A549 (cell line): ENCODE measurements at regions not wholly inside any gene's neighbourhood (a gene's known extent, or its start where the extent isn't known, plus 50 kb on each side); places are given as distances from the start of the nearest gene placed in this dataset.

Experiments used
- ATAC-seq, 2 experiments: fragments of 200-7000 bp in 1 of 2; fragments of >200 bp in 1 of 2; cut with Nextera tagmentation in 1 of 2; cut with Tn5 transposase in 1 of 2; 3 replicates each; pipeline versions ENCODE4 v1.8.0 to v1.9.1; 2018 to 2020; ENCODE audit warnings: mild to moderate bottlenecking in 1 of 2, moderate library complexity in 1 of 2
- CTCF ChIA-PET: fragments of 300-600 bp; sonication (Branson Sonifier 250); formaldehyde crosslinking; extraction: SDS; loops from one replicate; lab custom pipeline; 2021; ENCODE audit warnings: antibody characterized with exemption, inconsistent platforms; lab: Yijun Ruan, JAX
- POLR2A ChIA-PET: fragments of 350-600 bp; formaldehyde crosslinking; extraction: SDS; loops from one replicate; lab custom pipeline; 2021; ENCODE audit warnings: antibody characterized with exemption, inconsistent platforms; lab: Yijun Ruan, JAX
- DNase-seq, 2 experiments: peaks; one replicate each; pipeline versions ENCODE4 v3.0.0 to v3.0.0-alpha.2; 2011 to 2016; ENCODE audit warnings: low read depth in 1 of 2, low spot score in 1 of 2
- FAIRE-seq: peaks from 2 replicates; lab custom pipeline; 2011; peaks lifted over from hg19 to GRCh38; lab: Jason Lieb, UNC
- H3K27ac ChIP-seq, 2 experiments: fragments of >200 bp; sonication (Bioruptor Twin); formaldehyde crosslinking; 3 replicates each; pipeline ENCODE4 v1.5.1; 2016 to 2017
- H3K4me1 ChIP-seq: fragments of >200 bp; sonication (Bioruptor Twin); formaldehyde crosslinking; 3 replicates; pipeline ENCODE4 v1.6.1; 2016
- H3K4me2 ChIP-seq: fragments of >200 bp; sonication (Bioruptor Twin); formaldehyde crosslinking; 3 replicates; pipeline ENCODE4 v1.6.1; 2016
- H3K4me3 ChIP-seq: fragments of >200 bp; sonication (Bioruptor Twin); formaldehyde crosslinking; 3 replicates; pipeline ENCODE4 v1.5.1; 2016
- H3K9me3 ChIP-seq: fragments of >200 bp; sonication (Bioruptor Twin); formaldehyde crosslinking; 3 replicates; pipeline ENCODE4 v1.6.1; 2016
- CEBPB ChIP-seq, 2 experiments: fragments of >200 bp in 1 of 2; sonication (Bioruptor Twin) in 1 of 2; formaldehyde crosslinking in 1 of 2; IDR thresholded peaks; 2 replicates each; pipeline ENCODE4 v1.6.1; 2012 to 2016
- ELK1 ChIP-seq: fragments of 150-350 bp; IDR thresholded peaks from 2 replicates; pipeline ENCODE4 v1.6.1; 2014; ENCODE audit warnings: low read depth, mild to moderate bottlenecking, low read length
- EP300 ChIP-seq, 2 experiments: fragments of >200 bp; sonication (Bioruptor Twin); formaldehyde crosslinking; IDR thresholded peaks; 2 replicates in 1 of 2; 3 replicates in 1 of 2; pipeline ENCODE4 v1.6.1; 2016 to 2017
- ESRRA ChIP-seq: fragments of 150-350 bp; IDR thresholded peaks from 2 replicates; pipeline ENCODE4 v1.6.1; 2014; ENCODE audit warnings: mild to moderate bottlenecking, low read length, borderline replicate concordance
- FOXS1 ChIP-seq: fragments of 250-450 bp; sonication (Bioruptor Pico); IDR thresholded peaks from 2 replicates; pipeline ENCODE4 v1.5.0; 2020; ENCODE audit warnings: mild to moderate bottlenecking, moderate library complexity
- HOXB5 ChIP-seq: fragments of 250-450 bp; sonication (Bioruptor Pico); IDR thresholded peaks from 2 replicates; pipeline ENCODE4 v1.5.0; 2020; ENCODE audit warnings: mild to moderate bottlenecking, moderate library complexity
- MAX ChIP-seq: IDR thresholded peaks from 2 replicates; pipeline ENCODE4 v1.6.1; 2012
- MAZ ChIP-seq: fragments of 150-350 bp; IDR thresholded peaks from 2 replicates; pipeline ENCODE4 v1.6.1; 2014; ENCODE audit warnings: antibody characterized with exemption, low read depth, low read length, borderline replicate concordance
- NPAS2 ChIP-seq: fragments of 250-450 bp; sonication (Bioruptor Pico); IDR thresholded peaks from 2 replicates; pipeline ENCODE4 v1.8.0; 2022; ENCODE audit warnings: mild to moderate bottlenecking, moderate library complexity, borderline replicate concordance
- NR3C1 ChIP-seq: fragments of >200 bp; sonication (Bioruptor Twin); formaldehyde crosslinking; IDR thresholded peaks from 3 replicates; pipeline ENCODE4 v1.6.1; 2017
- POLR2AphosphoS2 ChIP-seq: conservative IDR thresholded peaks from 2 replicates; pipeline ENCODE4 v1.6.1; 2012; ENCODE audit warnings: low read length, improper control_type of control experiment, inconsistent platforms
- RCOR1 ChIP-seq: fragments of 150-350 bp; IDR thresholded peaks from 2 replicates; pipeline ENCODE4 v1.6.1; 2014; ENCODE audit warnings: antibody characterized with exemption, low read length, low read depth
- RFX5 ChIP-seq: fragments of 450-650 bp; IDR thresholded peaks from 2 replicates; pipeline ENCODE4 v1.7.1; 2014; ENCODE audit warnings: antibody characterized with exemption, mild to moderate bottlenecking, moderate library complexity
- SMC3 ChIP-seq: fragments of >200 bp; sonication (Bioruptor Twin); formaldehyde crosslinking; IDR thresholded peaks from 3 replicates; pipeline ENCODE4 v1.6.1; 2018; ENCODE audit warnings: inconsistent platforms
- SREBF2 ChIP-seq: fragments of 450-650 bp; IDR thresholded peaks from 2 replicates; pipeline ENCODE4 v1.6.1; 2014; ENCODE audit warnings: mild to moderate bottlenecking, moderate library complexity
- TP53 ChIP-seq: fragments of 250-450 bp; sonication (Bioruptor Pico); IDR thresholded peaks from 2 replicates; pipeline ENCODE4 v1.5.0; 2021; ENCODE audit warnings: mild to moderate bottlenecking, moderate library complexity
- USF2 ChIP-seq: fragments of 450-650 bp; IDR thresholded peaks from 2 replicates; pipeline ENCODE4 v1.6.1; 2014; ENCODE audit warnings: antibody characterized with exemption
- ZC3H11A ChIP-seq: fragments of 450-650 bp; IDR thresholded peaks from 2 replicates; pipeline ENCODE4 v1.6.1; 2014; ENCODE audit warnings: antibody characterized with exemption, mild to moderate bottlenecking
- WGBS: methylation state at CpG from one replicate; pipeline ENCODE4 v1.1.6; 2017; ENCODE audit errors: missing lambda C conversion rate; 5-methylcytosine and 5-hydroxymethylcytosine counted together
- TF ChIP-seq, protein P1 (sequence below): fragments of >200 bp; sonication (Bioruptor Twin); formaldehyde crosslinking; IDR thresholded peaks from 3 replicates; pipeline ENCODE4 v1.6.1; 2016

DNA sequence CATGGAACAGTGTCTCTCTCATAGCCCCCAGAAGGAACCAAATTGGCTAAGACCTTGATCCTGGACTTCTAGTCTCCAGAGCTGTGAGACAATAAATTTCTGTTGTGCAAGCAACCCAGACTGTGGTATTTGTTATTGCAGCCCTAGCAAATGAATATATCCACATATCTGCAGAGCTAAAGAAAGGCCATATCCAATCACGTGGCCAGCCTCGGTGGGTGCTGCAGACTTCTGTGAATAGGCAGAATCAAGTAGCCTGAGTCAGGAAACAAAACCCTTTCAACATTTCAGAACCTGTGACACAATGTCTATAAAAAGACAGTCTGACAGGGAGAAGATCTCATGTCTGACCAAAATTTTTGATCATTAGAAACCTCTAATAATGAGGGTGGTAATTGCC is 71.0 kb upstream of the CPM start:
- no peak for TF ChIP-seq RCOR1
- TF ChIP-seq ZC3H11A = no peak
- TF ChIP-seq ELK1 = no peak
- TF ChIP-seq CEBPB (IDR thresholded peaks at IDR 0.05) = no peak
- TF ChIP-seq EP300 (IDR thresholded peaks at IDR 0.05) = no peak
- TF ChIP-seq, protein P1, sequence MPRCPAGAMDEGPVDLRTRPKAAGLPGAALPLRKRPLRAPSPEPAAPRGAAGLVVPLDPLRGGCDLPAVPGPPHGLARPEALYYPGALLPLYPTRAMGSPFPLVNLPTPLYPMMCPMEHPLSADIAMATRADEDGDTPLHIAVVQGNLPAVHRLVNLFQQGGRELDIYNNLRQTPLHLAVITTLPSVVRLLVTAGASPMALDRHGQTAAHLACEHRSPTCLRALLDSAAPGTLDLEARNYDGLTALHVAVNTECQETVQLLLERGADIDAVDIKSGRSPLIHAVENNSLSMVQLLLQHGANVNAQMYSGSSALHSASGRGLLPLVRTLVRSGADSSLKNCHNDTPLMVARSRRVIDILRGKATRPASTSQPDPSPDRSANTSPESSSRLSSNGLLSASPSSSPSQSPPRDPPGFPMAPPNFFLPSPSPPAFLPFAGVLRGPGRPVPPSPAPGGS = no peak
- no peak for TF ChIP-seq SMC3
- no peak for TF ChIP-seq SREBF2
- TF ChIP-seq TP53 (CRISPR knock-in tag) = no peak
- no peak for TF ChIP-seq HOXB5 (CRISPR knock-in tag)
- ATAC-seq (no peak), FAIRE-seq (no peak), DNase-seq (no peak)
- ChIA-PET CTCF (no interaction called here), POLR2A (no interaction called here)
- Histone ChIP-seq H3K4me2 (no peak overlapping the region), H3K4me3 (no peak overlapping the region), H3K9me3 (peaks cover 5% of the 10 kb centered on the region; the same call in 1 of the 3 replicates), H3K27ac (no peak overlapping the region), H3K4me1 (peaks cover 17% of the 10 kb centered on the region)
- WGBS = 56% methylated on average over 2 of the region's 2 CpGs

- no peak for TF ChIP-seq MAZ
- TF ChIP-seq FOXS1 (CRISPR knock-in tag) = no peak
- no peak for TF ChIP-seq NPAS2
- TF ChIP-seq USF2 = no peak
- TF ChIP-seq ESRRA = no peak
- TF ChIP-seq MAX = no peak
- TF ChIP-seq RFX5 = no peak
- TF ChIP-seq POLR2AphosphoS2 = no peak
- no peak for TF ChIP-seq NR3C1
- TF ChIP-seq, protein P1 = no peak
- Histone ChIP-seq H3K4me2 (peak overlapping the region; percentile 55), H3K4me3 (no peak overlapping the region), H3K27ac (peak overlapping the region in 1 of 2 experiments; percentile 20; a peak in 1 of 6 replicates), H3K4me1 (peaks cover 17% of the 10 kb centered on the region), H3K9me3 (no peaks in the 10 kb centered on the region)
- DNase-seq = peak in 1 of 2 experiments; percentile 19
- peak; percentile 60 to 76; a peak in 4 of 6 replicates for ATAC-seq
- ChIA-PET POLR2A (interaction anchor here (1.1 kb wide), 1 partner anchor 45 kb away, joined by 3 read pairs; no protein-coding TSS in a partner anchor), CTCF (interaction anchor here (0.6 kb wide), 1 partner anchor 93 kb away, joined by 3 read pairs; no protein-coding TSS in a partner anchor)
- WGBS = 22% methylated on average over 9 of the region's 9 CpGs
- FAIRE-seq = no peak
Measured at GRCh38 chr12:69007101-69007854, 74.3 kb upstream of the CPM start.
